MCF 10A (cell line): ENCODE measurements at regions not wholly inside any gene's neighbourhood (a gene's known extent, or its start where the extent isn't known, plus 50 kb on each side); places are given as distances from the start of the nearest gene placed in this dataset.
"Not testable (repeated sequence)": the region's sequence is repeated elsewhere in the genome, so short reads cannot be mapped to it uniquely, and the experiment has no call there.

Experiments used
- BruUV-seq: library from RNA; stranded (reverse); fragments of 400-500 nt; replicated peaks from 2 replicates; lab custom pipeline; 2021; lab: Mats Ljungman, UMichigan
- CTCF ChIA-PET: fragments of 300-600 bp; sonication (Branson Sonifier 250); formaldehyde crosslinking; extraction: SDS; loops from one replicate; lab custom pipeline; 2021; ENCODE audit warnings: antibody characterized with exemption, inconsistent platforms; lab: Yijun Ruan, JAX
- POLR2A ChIA-PET: fragments of 300-600, 350-650 bp; sonication (Branson Sonifier 250); formaldehyde crosslinking; extraction: SDS; loops from one replicate; lab custom pipeline; 2020; ENCODE audit warnings: antibody characterized with exemption, inconsistent platforms; lab: Yijun Ruan, JAX
- DNase-seq: peaks from one replicate; pipeline ENCODE4 v3.0.0-alpha.2; 2018; ENCODE audit not compliant: unreplicated experiment
- H3K27ac Mint-ChIP-seq: one replicate; pipeline ENCODE4 v1.8.0; 2022; ENCODE audit warnings: mild to moderate bottlenecking, low read depth, mixed read lengths; ENCODE audit not compliant: unreplicated experiment
- H3K27me3 Mint-ChIP-seq: one replicate; pipeline ENCODE4 v1.8.0; 2022; ENCODE audit warnings: mixed read lengths; ENCODE audit not compliant: insufficient read depth, unreplicated experiment
- H3K36me3 Mint-ChIP-seq: one replicate; pipeline ENCODE4 v1.8.0; 2022; ENCODE audit warnings: mild to moderate bottlenecking, moderate library complexity, mixed read lengths; ENCODE audit not compliant: insufficient read depth, unreplicated experiment
- H3K4me1 Mint-ChIP-seq: one replicate; pipeline ENCODE4 v1.8.0; 2022; ENCODE audit warnings: mixed read lengths; ENCODE audit not compliant: insufficient read depth, unreplicated experiment
- H3K4me3 Mint-ChIP-seq: one replicate; pipeline ENCODE4 v1.8.0; 2022; ENCODE audit warnings: mild to moderate bottlenecking, moderate library complexity, mixed read lengths; ENCODE audit not compliant: unreplicated experiment
- H3K9me3 Mint-ChIP-seq: one replicate; pipeline ENCODE4 v1.8.0; 2022; ENCODE audit warnings: mixed read lengths; ENCODE audit not compliant: unreplicated experiment
- CTCF ChIP-seq: fragments of 200-600 bp; IDR thresholded peaks from one replicate; pipeline ENCODE4 v1.8.0; 2022; ENCODE audit warnings: antibody characterized with exemption, mild to moderate bottlenecking; ENCODE audit not compliant: unreplicated experiment
- intact Hi-C: fragments of 100-400 bp; cut with micrococcal nuclease; formaldehyde crosslinking; loops from 2 replicates; pipeline ENCODE4 v1.14.1; 2022

- no peaks in the 10 kb centered on the region for H3K36me3 Mint-ChIP-seq
- no peaks in the 10 kb centered on the region for H3K4me1 Mint-ChIP-seq
- TF ChIP-seq CTCF = no peak
- intact Hi-C loops = no loop called here
- DNase-seq = no peak
- H3K27ac Mint-ChIP-seq = no peak overlapping the region
- BruUV-seq = no TSS peak
- ChIA-PET CTCF (no interaction called here), POLR2A (interaction anchor here (1.1 kb wide), 1 partner anchor 10 kb away, joined by 3 read pairs; no protein-coding TSS in a partner anchor)
- no peak overlapping the region for H3K4me3 Mint-ChIP-seq
- H3K27me3 Mint-ChIP-seq = peaks cover 55% of the 10 kb centered on the region
- no peaks in the 10 kb centered on the region for H3K9me3 Mint-ChIP-seq
Observed at GRCh38 chr12:107864235-107864634, 89.7 kb downstream of the ASCL4 start.

GRCh38 chr12:107864727-107865126 lies 90.2 kb downstream of the ASCL4 start:
- BruUV-seq, H3K4me1 Mint-ChIP-seq, intact Hi-C loops: not testable (repeated sequence)

GRCh38 chr12:107873223-107873622 lies 98.7 kb downstream of the ASCL4 start:
- Mint-ChIP-seq H3K4me1 (no peaks in the 10 kb centered on the region), H3K4me3 (no peak overlapping the region), H3K9me3 (no peaks in the 10 kb centered on the region), H3K27ac (no peak overlapping the region), H3K36me3 (no peaks in the 10 kb centered on the region), H3K27me3 (peaks cover 43% of the 10 kb centered on the region)
- intact Hi-C loops = no loop called here
- no peak for TF ChIP-seq CTCF
- no peak for DNase-seq
- CTCF ChIA-PET = interaction anchor here (0.6 to 1.0 kb wide), 3 partner anchors 11 to 1410 kb away, joined by 3 to 5 read pairs (median 4); no protein-coding TSS in a partner anchor
- POLR2A ChIA-PET = no interaction called here
- no TSS peak for BruUV-seq

More at GRCh38 chr12:107864727-107865126, 90.2 kb downstream of the ASCL4 start:
- H3K27ac Mint-ChIP-seq, H3K9me3 Mint-ChIP-seq, H3K36me3 Mint-ChIP-seq, DNase-seq, CTCF ChIA-PET, H3K4me3 Mint-ChIP-seq: not testable (repeated sequence)
- peaks cover 55% of the 10 kb centered on the region for H3K27me3 Mint-ChIP-seq
- POLR2A ChIA-PET = interaction anchor here (0.6 kb wide), 1 partner anchor 345 kb away, joined by 3 read pairs; no protein-coding TSS in a partner anchor

- Mint-ChIP-seq H3K4me1 (no peaks in the 10 kb centered on the region), H3K4me3 (no peak overlapping the region), H3K27ac (no peak overlapping the region), H3K9me3 (no peaks in the 10 kb centered on the region), H3K36me3 (no peaks in the 10 kb centered on the region), H3K27me3 (peaks cover 24% of the 10 kb centered on the region)
- DNase-seq = no peak
- intact Hi-C loops = no loop called here
- ChIA-PET POLR2A (no interaction called here), CTCF (interaction anchor here (1.2 kb wide), 1 partner anchor 9 kb away, joined by 5 read pairs; no protein-coding TSS in a partner anchor)
- no peak for TF ChIP-seq CTCF
- BruUV-seq = no TSS peak
Observed at GRCh38 chr12:107875786-107876185, 101.3 kb downstream of the ASCL4 start.
